ENCODE measurements at regions not wholly inside any gene's neighbourhood (a gene's known extent, or its start where the extent isn't known, plus 50 kb on each side); places are given as distances from the start of the nearest gene placed in this dataset.

- no peak for DNase-seq (ENCODE audit: low read depth in 2 of 2)
These were observed 264.8 kb upstream of the PTGER4 start for GRCh38 chr5:40414922-40415321.

- DNase-seq (ENCODE audit: low read depth in 2 of 2) = no peak
These were observed 266.0 kb upstream of the PTGER4 start for GRCh38 chr5:40413743-40414142.

- DNase-seq (ENCODE audit: low read depth in 2 of 2) = no peak
These were observed 266.9 kb upstream of the PTGER4 start for GRCh38 chr5:40412771-40413170.

GRCh38 chr5:40410964-40411635 lies 268.6 kb upstream of the PTGER4 start:
- DNase-seq (ENCODE audit: low read depth in 2 of 2) = no peak

GRCh38 chr5:40410231-40410861 lies 269.4 kb upstream of the PTGER4 start:
- DNase-seq (ENCODE audit: low read depth in 2 of 2) = peak; percentile 45 to 55

- no peak for DNase-seq (ENCODE audit: low read depth in 2 of 2)
These were observed 270.1 kb upstream of the PTGER4 start for GRCh38 chr5:40409601-40410000.

GRCh38 chr5:40406741-40407211 lies 272.9 kb upstream of the PTGER4 start:
- DNase-seq (ENCODE audit: low read depth in 2 of 2) = no peak

GRCh38 chr5:40405996-40406740 lies 273.5 kb upstream of the PTGER4 start:
- DNase-seq (ENCODE audit: low read depth in 2 of 2) = no peak

GRCh38 chr5:40405230-40405629 lies 274.5 kb upstream of the PTGER4 start:
- no peak for DNase-seq (ENCODE audit: low read depth in 2 of 2)

GRCh38 chr5:40404613-40405012 lies 275.1 kb upstream of the PTGER4 start:
- no peak for DNase-seq (ENCODE audit: low read depth in 2 of 2)

- no peak for DNase-seq (ENCODE audit: low read depth in 2 of 2)
These were observed 277.7 kb upstream of the PTGER4 start for GRCh38 chr5:40402007-40402364.

GRCh38 chr5:40401284-40402006 lies 278.3 kb upstream of the PTGER4 start:
- DNase-seq (ENCODE audit: low read depth in 2 of 2) = no peak

GRCh38 chr5:40400245-40400644 lies 279.5 kb upstream of the PTGER4 start:
- DNase-seq (ENCODE audit: low read depth in 2 of 2) = no peak

- no peak for DNase-seq (ENCODE audit: low read depth in 2 of 2)
These were observed 280.4 kb upstream of the PTGER4 start for GRCh38 chr5:40399349-40399748.

GRCh38 chr5:40397976-40398375 lies 281.7 kb upstream of the PTGER4 start:
- no peak for DNase-seq (ENCODE audit: low read depth in 2 of 2)

- no peak for DNase-seq (ENCODE audit: low read depth in 2 of 2)
These were observed 282.6 kb upstream of the PTGER4 start for GRCh38 chr5:40397091-40397490.

GRCh38 chr5:40396317-40396716 lies 283.4 kb upstream of the PTGER4 start:
- no peak for DNase-seq (ENCODE audit: low read depth in 2 of 2)

- no peak for DNase-seq (ENCODE audit: low read depth in 2 of 2)
These were observed 284.5 kb upstream of the PTGER4 start for GRCh38 chr5:40395251-40395650.

- no peak for DNase-seq (ENCODE audit: low read depth in 2 of 2)
These were observed 285.0 kb upstream of the PTGER4 start for GRCh38 chr5:40394698-40395097.

GRCh38 chr5:40391642-40392041 lies 288.1 kb upstream of the PTGER4 start:
- no peak for DNase-seq (ENCODE audit: low read depth in 2 of 2)

- no peak for DNase-seq (ENCODE audit: low read depth in 2 of 2)
These were observed 289.2 kb upstream of the PTGER4 start for GRCh38 chr5:40390281-40391149.
